DMS114 treated with DMSO at 0.1 percent for 48 hours (cell line): ENCODE measurements at regions not wholly inside any gene's neighbourhood (a gene's known extent, or its start where the extent isn't known, plus 50 kb on each side); places are given as distances from the start of the nearest gene placed in this dataset.
A peak's percentile ranks its signal among the peaks of the same experiment; 100 is the strongest.
"Not testable (repeated sequence)": the region's sequence is repeated elsewhere in the genome, so short reads cannot be mapped to it uniquely, and the experiment has no call there.

ENCODE experiments used
- DNase-seq: peaks from one replicate; lab custom pipeline; 2025; ENCODE audit not compliant: unreplicated experiment; lab: John Stamatoyannopoulos, UW

DNA sequence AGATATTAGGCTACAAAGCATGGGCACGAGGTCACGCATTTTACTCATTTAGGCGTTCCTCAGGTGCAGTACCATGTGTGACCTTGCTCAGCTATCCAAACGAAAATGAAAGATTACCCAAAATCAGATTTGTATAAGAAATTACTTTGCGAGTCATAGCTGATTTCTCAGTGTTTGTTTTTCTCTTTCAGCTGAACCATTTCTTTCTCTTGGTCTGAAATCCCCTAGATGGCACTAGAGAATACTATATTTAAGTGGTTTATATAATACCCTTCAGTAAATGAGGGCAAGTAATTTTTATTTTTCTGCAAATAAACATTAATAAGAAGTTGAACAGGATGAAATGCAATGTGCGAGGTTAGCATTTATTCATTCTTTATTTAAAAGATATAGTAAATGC, 496.6 kb downstream of the STIM2 start:
- peak; percentile 9 for DNase-seq

DNA sequence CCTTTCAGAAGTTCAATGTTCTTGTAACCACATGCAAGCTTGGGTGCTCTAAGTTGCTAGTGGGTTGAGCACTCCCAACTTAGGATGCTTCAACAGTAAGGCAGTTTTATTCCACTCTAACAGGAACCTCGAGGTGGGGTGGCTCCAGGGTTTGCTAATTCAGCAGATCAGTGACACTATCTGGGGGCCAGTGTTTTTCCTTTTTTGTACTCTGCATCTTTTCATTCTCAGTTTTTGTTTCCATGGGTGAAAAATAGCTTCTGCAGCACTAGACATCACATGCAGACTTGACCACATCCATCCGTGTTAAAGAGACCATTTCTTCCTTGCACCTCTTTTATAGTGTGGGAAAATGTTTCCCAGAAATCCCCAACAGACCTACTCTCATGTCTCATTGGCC, 497.6 kb downstream of the STIM2 start:
- DNase-seq = no peak

DNA sequence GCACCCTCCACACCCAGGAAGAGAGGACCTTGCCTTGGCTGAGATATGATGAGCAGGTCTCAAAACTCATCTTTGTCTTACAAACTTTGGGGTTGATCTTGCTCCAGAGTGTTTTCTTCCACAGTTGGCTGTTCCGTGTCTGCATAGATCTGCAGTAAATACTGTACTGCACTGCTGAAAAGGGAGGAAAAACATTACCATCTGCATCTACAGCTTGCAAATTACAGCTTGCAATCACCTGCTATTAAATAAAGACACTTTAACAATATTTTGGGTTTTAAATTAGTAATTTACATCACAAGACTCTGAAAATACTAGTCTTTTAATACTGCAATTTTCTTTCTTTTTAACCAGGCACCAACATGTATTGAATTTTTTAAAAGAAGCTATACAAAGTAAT, 499.5 kb downstream of the STIM2 start:
- DNase-seq = no peak

DNA sequence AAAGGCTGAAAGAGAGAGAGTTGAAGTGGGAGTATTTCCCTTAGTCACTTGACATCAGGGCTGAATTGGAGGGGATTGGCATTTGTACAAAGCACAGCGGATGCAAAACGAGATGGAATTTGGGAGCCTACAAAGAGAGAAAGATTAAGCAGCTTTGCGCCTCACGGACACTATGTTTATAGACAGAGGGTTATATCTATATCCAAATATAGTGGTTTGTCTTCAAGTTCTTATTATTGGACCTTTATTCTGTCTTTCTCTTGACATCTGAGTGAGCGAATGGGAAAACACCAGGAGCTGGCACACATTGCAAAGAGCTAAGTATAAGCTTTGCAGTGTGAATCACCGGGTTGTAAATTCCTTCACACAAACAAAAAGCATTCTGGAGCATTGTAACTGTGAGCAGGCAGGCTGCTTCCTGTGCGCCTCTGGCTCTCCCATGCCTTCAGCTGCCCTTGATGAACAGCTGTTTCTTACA, 500.2 kb downstream of the STIM2 start:
- no peak for DNase-seq

DNA sequence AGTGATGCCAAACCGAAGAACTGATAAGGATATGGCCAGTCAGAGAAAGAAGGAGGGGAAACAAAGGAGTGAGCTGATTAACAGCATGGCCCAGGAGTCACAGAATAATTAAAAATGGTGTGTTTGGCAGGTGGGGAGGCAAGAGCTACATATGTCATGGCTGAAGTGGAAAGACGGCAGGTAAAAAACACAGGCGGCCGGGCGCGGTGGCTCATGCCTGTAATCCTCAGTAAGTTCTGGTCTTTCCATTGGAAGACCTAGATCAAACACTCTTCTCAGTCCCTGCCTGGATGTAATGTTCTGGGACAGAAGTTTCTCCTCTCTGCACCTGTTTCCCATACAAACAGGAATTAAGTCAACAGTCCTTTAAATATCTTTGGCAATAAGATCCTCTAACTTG, 503.9 kb downstream of the STIM2 start:
- no peak for DNase-seq

DNA sequence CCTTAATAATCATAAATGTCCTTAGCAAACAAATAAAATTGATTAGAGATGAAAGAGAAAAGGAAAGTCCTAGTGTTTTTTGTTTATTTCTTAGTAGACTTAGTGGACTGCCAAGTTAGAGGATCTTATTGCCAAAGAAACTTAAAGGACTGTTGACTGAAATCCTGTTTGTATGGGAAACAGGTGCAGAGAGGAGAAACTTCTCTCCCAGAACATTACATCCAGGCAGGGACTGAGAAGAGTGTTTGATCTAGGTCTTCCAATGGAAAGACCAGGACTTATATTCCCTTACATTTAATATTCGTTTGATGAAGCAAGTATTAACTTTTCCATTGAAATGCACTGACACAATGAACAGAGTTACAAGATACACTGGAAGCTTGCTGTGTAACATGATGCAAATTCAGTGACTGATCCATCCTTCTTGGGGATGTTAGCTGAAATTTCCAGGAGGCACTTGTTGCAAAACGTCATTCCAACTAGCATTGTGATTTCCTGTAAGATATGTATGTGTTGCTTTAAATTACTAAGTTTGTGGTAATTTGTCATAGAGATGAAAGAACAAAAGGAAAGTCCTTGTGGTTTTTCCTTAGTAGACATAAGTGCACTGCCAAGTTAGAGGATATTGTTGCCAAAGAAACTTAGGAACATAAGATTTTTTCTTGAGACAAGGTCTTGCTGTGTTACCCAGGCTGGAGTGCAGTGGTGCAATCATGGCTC, 505.6 kb downstream of the STIM2 start:
- DNase-seq = no peak

DNA sequence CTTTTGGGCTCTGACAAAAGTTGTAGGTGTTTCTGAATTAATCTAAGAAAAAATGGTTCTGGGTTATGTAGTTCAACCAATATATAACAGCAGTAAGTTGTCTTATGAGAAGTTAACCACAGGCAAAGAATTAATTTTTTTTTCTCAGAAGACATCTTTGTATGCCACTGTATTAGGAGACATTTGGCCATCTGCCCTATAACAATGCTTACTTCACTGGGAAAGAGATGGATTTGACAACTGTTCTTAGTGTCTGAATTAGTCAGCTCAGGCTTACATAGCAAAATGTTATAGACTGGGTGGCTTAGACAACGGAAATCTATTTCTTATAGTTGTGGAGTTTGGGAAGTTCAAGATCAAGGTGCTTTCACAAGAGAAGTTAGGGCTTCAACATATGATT, 508.1 kb downstream of the STIM2 start:
- no peak for DNase-seq

DNA sequence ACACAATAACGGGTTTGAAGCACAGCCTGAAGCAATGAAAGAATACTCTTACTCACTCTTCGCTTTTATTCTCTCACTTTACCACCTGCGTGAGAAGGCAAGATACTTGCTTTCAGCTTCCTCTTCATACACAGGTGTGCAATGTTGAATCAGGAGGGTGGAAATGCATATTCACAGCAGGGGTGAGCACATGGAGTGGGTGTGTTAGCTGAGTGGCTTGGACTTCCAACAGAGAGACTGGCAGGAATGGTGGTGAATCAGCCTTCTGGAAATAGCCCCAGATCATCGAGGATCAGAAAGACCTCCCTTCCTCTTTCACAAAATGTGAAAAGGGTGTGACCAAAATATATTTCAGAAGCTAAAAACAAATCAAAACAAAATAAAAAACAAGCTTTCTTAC, 521.2 kb downstream of the STIM2 start:
- DNase-seq = no peak

DNA sequence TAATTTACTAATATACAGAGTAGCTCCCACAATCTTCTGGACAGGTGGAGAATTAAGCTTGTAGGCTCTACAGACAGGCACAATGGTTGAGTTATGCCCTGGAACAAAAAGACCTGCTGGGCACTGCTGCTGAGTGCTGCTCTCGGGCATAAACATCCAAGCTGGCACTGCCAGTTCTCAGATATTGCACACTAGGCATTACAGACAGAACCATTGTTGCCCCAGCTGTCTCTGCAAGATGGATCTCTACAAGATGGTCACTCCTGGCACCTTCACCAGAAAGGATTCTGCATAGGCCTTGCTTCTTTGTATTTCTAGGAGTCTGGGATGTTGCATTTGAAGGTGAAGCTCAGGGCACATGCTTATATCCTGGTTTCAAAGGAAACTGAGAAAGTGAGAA, 527.1 kb downstream of the STIM2 start:
- no peak for DNase-seq

DNA sequence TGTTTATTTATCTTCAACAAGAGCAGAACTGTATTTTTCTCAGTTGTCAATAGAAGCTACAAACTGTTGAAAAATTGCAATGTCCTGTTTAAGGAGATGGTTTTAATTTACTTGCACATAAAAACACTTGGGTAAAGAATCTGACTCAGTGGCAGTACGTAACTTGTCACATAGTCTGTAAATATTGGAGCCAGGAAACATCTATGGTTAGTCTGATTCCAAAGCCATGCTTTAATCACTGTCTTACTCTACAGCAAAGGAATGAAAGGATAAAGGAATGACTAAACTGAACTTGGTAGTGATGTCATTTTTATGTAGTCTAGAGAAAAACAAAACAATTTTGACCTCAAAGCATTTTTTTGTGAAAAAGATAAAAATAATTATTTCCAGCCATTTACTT, 537.2 kb downstream of the STIM2 start:
- DNase-seq = no peak

DNA sequence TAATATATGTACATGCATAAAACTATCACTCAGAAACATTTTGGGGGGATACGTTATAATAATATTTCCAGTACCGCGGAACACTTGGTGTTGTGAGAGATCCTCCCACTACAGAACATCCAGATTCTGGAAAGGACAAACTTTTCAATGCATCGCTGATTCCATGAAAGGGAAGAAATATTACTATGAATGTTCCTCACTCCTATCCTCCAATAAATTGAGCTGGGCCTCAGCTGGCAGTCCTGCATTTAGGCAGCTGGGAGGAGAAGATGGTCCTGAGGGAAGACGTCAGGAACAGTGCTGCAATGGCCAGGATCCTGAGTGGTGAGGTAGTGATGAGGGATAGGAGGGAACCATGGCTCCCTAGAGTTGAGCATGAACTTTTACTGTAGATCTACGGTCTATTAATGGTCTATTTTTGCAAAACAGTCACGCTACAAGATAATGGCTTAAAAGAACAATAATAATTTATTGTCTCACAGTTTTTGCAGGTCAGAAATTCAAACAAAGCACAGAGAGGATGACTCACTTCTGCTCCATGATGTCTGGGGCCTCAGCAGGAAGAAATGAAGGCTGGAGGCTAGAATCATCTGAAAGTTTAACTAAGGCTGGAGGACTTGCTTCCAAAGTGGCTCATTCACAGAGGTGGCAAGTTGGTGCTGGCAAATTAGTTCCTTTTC, 538.1 kb downstream of the STIM2 start:
- DNase-seq = no peak

DNA sequence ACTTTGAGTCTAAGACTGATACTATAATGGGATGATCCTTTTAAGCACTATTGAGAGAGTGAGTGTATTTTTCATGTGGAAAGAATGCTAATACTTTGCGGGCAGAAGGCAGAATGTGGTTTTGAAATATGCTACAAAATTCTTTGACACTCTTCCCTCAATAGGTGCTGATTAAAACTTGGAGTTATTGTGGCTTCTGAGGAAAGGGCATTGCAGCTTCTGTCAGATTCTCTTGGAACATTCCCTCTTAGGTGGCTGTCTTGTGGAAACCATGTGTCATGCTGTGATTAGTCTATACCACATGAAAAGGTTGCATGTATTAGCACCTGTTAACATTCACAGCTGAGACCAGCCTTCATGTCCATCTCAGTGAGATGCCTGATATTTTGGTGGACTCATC, 547.0 kb downstream of the STIM2 start:
- no peak for DNase-seq

DNA sequence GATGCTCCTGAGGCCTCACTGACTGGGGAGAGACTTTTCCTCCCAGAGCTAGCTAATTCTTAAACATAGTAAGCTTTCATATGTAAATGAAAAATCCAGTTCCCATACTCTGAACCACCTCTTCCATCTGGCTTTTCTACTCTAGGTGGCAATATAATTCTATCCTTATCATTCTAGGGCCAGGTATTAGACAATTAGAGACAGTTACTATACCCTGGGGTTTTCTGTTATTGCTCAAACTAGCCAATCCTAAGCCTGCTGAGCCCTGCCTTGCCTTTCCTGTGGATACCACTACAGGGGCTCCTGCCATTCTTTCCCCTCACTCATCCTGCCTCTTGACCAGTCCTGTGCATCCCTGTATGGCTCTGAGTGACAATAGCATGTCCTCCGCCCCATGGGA, 552.0 kb downstream of the STIM2 start:
- DNase-seq = no peak

DNA sequence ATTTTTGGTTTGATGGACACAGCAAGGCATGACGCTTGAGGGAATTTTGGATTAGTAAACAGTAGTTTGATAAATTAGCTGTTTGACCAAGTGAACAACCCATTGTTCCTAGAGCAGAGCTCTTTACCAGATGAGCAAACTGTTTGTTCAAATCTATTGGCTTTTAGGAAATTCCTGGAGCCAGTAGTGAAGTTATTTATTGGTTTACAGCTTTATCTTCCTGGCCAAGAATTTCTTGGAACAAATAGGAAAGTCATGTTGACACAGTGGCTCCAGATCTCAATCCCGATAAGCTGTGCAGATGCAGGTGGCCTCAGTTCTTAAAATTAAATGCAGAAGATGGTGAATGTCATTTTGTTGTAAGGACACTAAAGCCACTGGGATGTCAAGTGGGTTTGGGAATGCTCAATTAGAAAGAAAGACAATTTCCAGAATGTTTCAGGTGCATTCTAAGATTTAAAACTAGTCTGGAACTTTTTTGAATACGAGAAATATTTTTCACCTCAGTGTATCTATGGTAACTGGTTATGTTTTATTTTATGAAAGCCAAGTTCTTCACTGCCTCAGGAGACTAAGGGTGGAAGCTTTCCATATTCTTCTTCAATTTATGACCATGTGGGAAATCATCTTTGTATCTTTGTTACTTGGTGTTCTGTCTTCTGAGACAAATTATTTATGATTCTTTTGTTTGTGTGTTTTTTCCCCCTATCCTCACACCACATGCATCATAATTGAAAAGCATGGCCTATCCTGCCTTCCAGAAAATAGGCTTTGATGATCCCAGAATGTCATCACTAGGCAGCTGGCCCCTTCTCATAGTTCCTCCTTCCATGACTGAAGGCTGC, 554.5 kb downstream of the STIM2 start:
- DNase-seq = no peak

DNA sequence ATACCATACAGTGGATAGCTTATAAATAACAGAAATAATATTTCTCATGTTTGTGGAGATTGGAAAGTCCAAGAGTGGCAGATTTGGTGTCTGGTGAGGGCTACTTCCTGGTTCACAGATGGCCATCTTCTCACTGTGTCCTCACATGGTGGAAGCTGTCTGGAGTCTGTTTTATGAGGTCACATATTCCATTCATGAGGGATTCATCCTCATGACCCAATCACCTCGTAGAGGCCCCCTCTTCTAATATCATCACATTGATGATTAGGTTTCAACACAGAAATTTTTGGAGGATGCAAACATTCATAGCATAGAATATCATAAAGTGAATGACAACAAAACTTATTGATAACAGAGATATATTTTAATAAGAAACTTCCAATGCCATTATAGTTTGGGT, 568.0 kb downstream of the STIM2 start:
- DNase-seq = no peak

DNA sequence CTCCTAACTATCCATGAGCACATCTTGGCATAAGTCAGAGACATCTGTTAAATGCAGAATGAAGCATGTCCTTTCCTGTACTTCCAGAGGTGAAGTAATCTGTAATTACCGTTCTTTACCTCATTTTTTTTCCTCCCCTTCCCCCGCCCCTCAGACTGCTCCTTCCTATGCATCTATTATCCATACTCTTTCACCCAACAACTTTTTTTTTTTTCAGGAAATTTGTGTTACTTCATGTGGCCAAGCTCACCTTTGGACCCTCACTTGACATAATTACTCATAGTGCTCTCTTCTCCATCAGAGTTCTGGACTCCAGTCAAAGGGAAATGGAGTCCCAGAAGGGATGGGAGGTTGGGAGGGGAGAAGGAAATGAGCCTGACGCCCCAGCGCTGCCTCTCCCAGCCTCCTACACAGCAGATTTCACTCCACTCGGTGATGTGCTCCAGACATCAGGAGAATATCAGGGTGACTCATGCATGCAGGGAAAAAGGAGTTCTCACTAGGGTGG, 568.8 kb downstream of the STIM2 start:
- DNase-seq = no peak

DNA sequence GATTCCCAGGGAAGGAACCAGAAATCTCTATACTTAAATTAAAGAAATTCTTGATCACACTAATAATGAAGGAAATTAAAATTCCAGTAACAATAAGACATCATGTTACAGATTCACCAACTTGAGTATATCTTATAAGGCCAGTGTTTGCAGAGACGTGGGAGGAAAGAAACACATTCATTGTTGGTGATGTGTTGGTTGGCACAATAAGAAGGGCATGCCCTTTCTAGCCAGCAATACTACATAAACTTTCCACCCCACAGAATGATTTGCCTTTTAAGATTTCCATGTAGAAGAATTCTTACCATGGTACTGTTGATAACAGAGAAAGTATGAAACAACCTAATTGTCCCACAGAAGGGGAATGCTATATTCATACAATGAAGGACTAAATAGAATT, 581.5 kb downstream of the STIM2 start:
- DNase-seq = no peak

DNA sequence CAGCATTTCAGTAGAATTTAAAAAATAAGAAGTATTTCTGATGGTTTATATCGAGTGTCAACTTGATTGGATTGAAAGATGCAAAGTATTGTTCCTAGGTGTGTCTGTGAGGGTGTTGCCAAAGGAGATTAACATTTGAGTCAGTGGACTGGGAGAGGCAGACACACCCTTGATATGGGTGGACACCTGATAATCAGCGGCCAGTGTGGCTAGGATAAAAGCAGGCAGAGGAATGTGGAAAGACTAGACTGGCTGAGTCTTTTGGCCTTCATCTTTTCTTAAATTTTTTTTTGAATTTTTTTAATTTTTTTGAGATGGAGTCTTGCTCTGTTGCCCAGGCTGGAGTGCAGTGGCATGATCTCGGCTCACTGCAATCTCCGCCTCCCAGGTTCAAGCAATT, 582.0 kb downstream of the STIM2 start:
- not testable (repeated sequence) for DNase-seq

DNA sequence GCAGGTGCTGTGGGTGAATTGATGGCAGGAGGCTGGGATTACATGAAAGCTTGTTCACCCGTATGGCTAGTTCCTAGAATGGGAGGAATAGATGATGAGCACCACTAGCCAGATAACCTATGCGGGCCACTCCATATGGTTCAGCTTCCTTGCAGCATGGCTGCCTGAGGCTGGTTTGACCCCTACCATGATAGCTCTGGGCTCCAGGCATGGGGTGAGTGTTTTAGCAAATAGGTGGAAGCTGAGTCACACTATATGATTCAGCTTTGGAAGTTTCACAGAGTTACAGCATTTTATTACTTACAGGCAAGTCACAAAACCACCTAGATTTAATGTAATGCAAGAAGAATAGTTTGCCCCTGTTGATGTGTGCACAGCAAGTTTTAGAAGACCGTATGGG, 603.2 kb downstream of the STIM2 start:
- DNase-seq = no peak

DNA sequence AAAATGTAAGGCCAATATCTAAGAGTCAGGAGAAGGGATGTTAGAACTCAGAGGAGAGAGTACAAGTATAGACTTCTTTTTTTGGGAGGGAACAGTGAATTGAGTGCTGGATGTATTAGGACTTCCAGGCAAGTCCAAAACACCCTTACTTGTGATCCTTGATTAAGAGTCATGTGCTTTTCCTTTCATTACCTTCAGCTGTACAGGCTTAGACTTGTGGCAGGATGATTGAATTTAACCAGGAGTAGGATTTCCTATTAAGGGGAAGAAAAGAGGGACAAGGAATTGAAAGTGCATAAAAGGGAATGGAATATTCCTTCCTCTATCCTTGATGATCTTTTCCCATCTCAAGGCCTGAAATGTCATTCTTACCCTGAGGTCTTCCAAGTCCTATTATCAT, 606.7 kb downstream of the STIM2 start:
- DNase-seq = no peak

DNA sequence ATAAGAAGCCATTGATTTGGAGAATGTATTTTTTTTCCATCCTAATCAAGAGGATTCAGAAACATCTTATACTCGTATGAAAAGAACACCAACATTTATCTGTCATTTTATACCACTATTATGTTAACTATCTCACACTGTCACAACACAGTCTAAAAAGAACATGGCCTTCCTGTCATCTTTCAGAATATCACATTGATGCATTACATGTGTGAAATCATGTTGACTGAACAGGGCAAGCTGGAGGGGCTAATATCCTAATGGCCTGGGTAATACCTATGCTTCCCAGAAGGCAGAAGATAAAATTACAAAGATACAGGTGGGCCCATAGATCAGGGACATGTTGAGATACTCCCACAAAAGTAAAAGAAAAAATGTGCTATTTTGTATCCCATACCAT, 611.7 kb downstream of the STIM2 start:
- DNase-seq = no peak

DNA sequence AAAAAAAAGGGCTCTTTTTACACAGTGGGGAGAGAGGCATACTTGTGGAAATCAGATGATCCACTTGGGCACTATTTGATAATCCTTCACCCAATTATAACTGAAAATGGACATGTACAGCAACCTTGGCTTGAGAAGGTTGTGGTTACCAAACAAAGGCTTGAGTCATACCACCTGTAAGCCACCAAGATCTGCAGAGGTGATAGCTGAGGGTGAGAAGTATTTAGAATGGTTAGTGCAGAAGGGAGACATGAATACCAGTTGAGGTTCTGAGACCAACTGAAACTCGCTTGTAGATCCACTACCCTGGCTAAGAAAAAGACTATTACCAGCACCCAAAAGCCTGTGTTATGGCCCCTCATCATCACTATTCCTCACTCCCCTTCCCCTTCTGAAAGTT, 614.0 kb downstream of the STIM2 start:
- DNase-seq = no peak
